HG03460 (cell line): ENCODE measurements at regions not wholly inside any gene's neighbourhood (a gene's known extent, or its start where the extent isn't known, plus 50 kb on each side); places are given as distances from the start of the nearest gene placed in this dataset.

ENCODE experiments used
- ATAC-seq: cut with Tn5 transposase; IDR thresholded peaks from one replicate; pipeline ENCODE4 v1.9.1; 2021; ENCODE audit not compliant: unreplicated experiment

DNA sequence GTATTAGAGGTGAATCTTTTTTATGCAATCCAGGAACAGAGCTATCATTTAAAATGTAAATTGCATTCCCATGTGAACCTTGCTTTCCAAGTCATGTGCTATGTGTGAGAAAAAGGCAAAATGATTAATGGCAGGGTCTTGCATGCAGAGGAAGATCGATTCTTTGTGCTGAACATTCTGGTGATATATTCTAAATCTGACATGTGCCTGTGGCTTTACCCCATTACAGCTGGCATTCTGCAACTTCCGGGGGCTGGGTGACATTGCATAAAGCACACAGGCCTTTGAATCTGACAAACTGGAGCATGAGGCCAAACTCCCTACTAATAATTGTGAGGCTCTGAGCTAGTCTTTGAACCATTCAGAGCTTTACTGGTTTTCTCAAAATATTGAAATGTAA, 1449.7 kb downstream of the CDH8 start:
- ATAC-seq, result no peak

- no peak for ATAC-seq
Observed at GRCh38 chr16:60582528-60582927, 1453.7 kb downstream of the CDH8 start.

- no peak for ATAC-seq
Observed at GRCh38 chr16:60566901-60567300, 1469.3 kb downstream of the CDH8 start.

GRCh38 chr16:60564588-60564987, 1471.7 kb downstream of the CDH8 start:
- ATAC-seq, result no peak

GRCh38 chr16:60563166-60563565, 1473.1 kb downstream of the CDH8 start:
- no peak for ATAC-seq

GRCh38 chr16:60558936-60559335, 1477.3 kb downstream of the CDH8 start:
- no peak for ATAC-seq

DNA sequence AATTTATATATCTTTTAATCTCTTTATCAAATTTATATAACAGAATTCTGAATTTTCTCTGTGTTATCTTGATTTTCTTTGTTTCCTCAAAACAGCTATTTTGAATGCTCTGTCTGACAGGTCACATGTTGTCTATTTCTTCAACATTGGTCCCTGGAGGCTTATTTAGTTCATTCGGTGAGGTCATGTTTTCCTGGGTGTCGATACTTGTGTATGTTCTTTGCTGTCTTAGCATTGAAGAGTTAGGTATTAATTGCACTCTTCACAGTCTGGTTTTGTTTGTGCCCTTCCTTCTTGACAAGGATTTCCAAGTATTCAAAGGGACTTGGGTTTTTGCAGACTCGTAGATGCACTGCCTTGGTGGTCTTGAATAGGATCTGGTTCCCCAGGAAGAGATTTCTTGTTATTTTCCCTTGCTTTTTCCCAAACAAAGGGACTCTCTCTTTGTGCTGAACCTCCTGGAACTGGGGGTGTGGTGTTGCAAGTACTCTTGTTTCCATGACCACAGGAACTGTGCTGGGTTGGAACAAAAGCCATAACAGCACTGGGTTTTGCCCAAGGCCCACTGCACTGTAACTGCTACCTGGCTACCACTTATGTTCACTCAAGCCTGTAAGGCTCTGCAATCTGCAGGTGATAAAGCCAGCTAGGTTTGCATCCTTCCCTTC, 1483.0 kb downstream of the CDH8 start:
- no peak for ATAC-seq

GRCh38 chr16:60541535-60541934, 1494.7 kb downstream of the CDH8 start:
- ATAC-seq, result no peak

GRCh38 chr16:60510941-60511340, 1525.3 kb downstream of the CDH8 start:
- ATAC-seq, result no peak

DNA sequence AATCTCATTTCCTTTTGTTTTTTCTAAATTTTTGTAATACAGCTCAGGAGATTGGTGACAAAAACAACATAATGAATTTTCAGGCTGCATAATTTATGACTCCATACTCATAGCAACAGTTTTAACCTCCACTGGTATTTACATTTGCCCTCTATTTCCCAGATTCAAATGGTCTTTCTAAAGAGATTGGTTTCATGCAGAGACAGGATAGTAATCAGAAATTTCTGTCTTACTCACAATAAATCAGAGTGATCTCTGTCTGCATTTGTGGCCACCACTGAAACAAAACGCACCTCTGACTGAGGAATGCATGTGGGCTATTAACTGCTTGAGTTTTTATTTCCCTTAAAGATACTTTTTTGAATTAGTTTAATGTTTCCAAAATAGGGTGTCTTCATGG, 1526.0 kb downstream of the CDH8 start:
- no peak for ATAC-seq

GRCh38 chr16:60491273-60491672, 1545.0 kb downstream of the CDH8 start:
- ATAC-seq, result no peak

- no peak for ATAC-seq
Observed at GRCh38 chr16:60485872-60486489, 1550.3 kb downstream of the CDH8 start.

- no peak for ATAC-seq
Observed at GRCh38 chr16:60484901-60485300, 1551.3 kb downstream of the CDH8 start.

DNA sequence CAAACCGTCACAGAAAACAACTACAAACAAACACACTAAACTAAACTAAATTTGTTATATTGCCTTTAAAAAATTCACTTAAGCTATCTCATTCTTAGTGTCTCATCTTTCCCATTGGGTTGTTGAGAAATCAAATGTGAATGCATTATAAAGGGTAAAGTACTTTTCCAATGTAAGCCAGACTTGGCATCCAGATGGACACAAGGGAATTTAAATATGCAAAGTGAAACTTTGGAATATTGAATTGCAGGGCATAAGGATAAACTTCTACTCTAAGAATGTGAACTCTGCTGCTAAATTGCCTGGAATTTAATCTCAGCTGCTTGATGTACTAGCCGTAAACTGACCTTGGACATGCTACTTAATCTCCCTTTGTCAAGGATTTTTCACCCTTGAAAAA, 1554.6 kb downstream of the CDH8 start:
- ATAC-seq, result no peak

GRCh38 chr16:60478810-60479209, 1557.4 kb downstream of the CDH8 start:
- ATAC-seq, result no peak

GRCh38 chr16:60463986-60464385, 1572.3 kb downstream of the CDH8 start:
- ATAC-seq, result no peak

GRCh38 chr16:60459463-60459862, 1576.8 kb downstream of the CDH8 start:
- ATAC-seq, result no peak

- no peak for ATAC-seq
Observed at GRCh38 chr16:60458255-60458654, 1578.0 kb downstream of the CDH8 start.

GRCh38 chr16:60452646-60453045, 1583.6 kb downstream of the CDH8 start:
- no peak for ATAC-seq

DNA sequence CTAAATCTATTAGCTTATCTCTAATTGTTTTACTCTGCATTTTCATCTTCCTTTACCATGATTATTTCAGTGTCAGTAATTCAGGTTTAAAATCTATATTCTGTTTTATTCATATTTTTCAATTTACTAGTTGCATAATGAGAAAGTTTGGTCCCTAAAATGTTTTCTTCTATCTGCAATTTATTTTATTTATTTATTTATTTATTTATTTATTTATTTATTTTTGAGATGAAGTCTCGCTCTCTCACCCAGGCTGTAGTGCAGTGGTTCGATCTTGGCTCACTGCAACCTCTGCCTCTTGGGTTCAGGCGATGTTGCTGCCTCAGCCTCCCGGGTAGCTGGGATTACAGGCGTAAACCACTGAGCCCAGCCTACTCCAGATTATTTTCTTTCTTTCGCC, 1597.3 kb downstream of the CDH8 start:
- no peak for ATAC-seq

GRCh38 chr16:60432472-60432871, 1603.8 kb downstream of the CDH8 start:
- ATAC-seq, result no peak

DNA sequence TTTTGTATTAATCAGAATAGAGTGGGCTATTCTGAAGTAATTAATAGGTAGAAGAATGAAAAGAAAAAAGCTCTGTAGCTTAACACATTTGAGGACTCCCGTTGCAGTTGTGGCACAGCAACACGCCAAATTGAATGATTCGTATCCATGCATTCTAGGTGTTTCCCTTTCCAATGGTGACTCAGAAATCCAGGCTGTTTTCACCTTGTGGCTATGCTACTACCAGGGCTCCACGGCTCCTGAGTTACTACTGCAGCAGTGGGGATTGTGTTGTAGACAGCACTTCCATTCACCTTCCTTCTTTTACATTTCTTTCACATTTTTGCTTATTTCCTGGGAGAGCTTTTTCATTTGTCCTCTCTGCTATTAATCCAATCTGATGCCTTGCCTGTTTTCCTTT, 1616.4 kb downstream of the CDH8 start:
- no peak for ATAC-seq

DNA sequence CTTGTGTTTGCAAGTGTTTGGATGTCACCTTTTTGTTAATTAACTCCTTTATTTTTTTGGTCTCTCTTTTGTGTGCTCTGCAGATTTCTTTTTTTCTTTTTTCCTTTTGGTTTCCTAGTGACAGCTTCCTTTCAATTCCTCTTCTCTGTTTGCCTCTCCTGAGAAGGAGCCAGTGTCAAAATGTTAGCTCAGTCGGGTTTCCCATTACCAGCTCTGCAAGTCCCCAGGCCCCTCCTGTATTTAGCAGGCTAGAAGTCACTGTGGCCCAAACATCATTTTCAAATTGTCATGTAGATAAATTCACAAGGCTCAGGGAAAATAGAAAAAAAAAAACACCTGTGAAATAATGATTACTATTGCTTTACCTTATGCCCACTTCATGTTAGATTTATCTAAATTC, 1621.6 kb downstream of the CDH8 start:
- ATAC-seq, result no peak
